Endothelial cell (in vitro differentiated cells): ENCODE measurements at regions not wholly inside any gene's neighbourhood (a gene's known extent, or its start where the extent isn't known, plus 50 kb on each side); places are given as distances from the start of the nearest gene placed in this dataset.

ENCODE experiments used
- DNase-seq: peaks from one replicate; pipeline ENCODE4 v3.0.0; 2021; ENCODE audit warnings: low spot score
- H3K27ac Mint-ChIP-seq: one replicate; pipeline ENCODE4 v1.8.0; 2021; ENCODE audit warnings: mixed read lengths, inconsistent platforms; ENCODE audit not compliant: unreplicated experiment
- H3K27me3 Mint-ChIP-seq: one replicate; pipeline ENCODE4 v1.8.0; 2021; ENCODE audit warnings: mild to moderate bottlenecking, moderate library complexity, mixed read lengths, inconsistent platforms; ENCODE audit not compliant: unreplicated experiment
- H3K36me3 Mint-ChIP-seq: one replicate; pipeline ENCODE4 v1.8.0; 2021; ENCODE audit warnings: mild to moderate bottlenecking, low read depth, mixed read lengths, inconsistent platforms; ENCODE audit not compliant: unreplicated experiment
- H3K4me1 Mint-ChIP-seq: one replicate; pipeline ENCODE4 v1.8.0; 2021; ENCODE audit warnings: mild to moderate bottlenecking, mixed read lengths, inconsistent platforms; ENCODE audit not compliant: unreplicated experiment
- H3K4me3 Mint-ChIP-seq: one replicate; pipeline ENCODE4 v1.8.0; 2021; ENCODE audit warnings: mild to moderate bottlenecking, mixed read lengths, inconsistent platforms; ENCODE audit not compliant: unreplicated experiment
- H3K9me3 Mint-ChIP-seq: one replicate; pipeline ENCODE4 v1.8.0; 2021; ENCODE audit warnings: mixed read lengths, inconsistent platforms; ENCODE audit not compliant: unreplicated experiment
- CTCF ChIP-seq: fragments of 200-600 bp; sonication (generic); IDR thresholded peaks from one replicate; pipeline ENCODE4 v1.5.0; 2021; ENCODE audit warnings: antibody characterized with exemption; ENCODE audit not compliant: unreplicated experiment

- H3K9me3 Mint-ChIP-seq = no peaks in the 10 kb centered on the region
- no peak overlapping the region for H3K4me3 Mint-ChIP-seq
- no peak for TF ChIP-seq CTCF
- H3K27ac Mint-ChIP-seq = no peak overlapping the region
- H3K36me3 Mint-ChIP-seq = no peaks in the 10 kb centered on the region
- peaks cover 17% of the 10 kb centered on the region for H3K4me1 Mint-ChIP-seq
- DNase-seq = no peak
- no peaks in the 10 kb centered on the region for H3K27me3 Mint-ChIP-seq
Observed at GRCh38 chr12:107228076-107228475, 134.7 kb upstream of the CRY1 start.

- Mint-ChIP-seq H3K36me3 (no peaks in the 10 kb centered on the region), H3K27ac (no peak overlapping the region), H3K27me3 (no peaks in the 10 kb centered on the region), H3K4me3 (no peak overlapping the region), H3K4me1 (peaks cover 17% of the 10 kb centered on the region), H3K9me3 (no peaks in the 10 kb centered on the region)
- no peak for DNase-seq
- no peak for TF ChIP-seq CTCF
Observed at GRCh38 chr12:107229827-107230226, 136.5 kb upstream of the CRY1 start.

- no peak for TF ChIP-seq CTCF
Observed at GRCh38 chr12:107231303-107231702, 138.0 kb upstream of the CRY1 start.

GRCh38 chr12:107233551-107233950, 140.2 kb upstream of the CRY1 start:
- no peaks in the 10 kb centered on the region for H3K9me3 Mint-ChIP-seq
- H3K4me3 Mint-ChIP-seq = no peak overlapping the region
- no peak for DNase-seq
- H3K4me1 Mint-ChIP-seq = peaks cover 26% of the 10 kb centered on the region
- H3K27ac Mint-ChIP-seq = no peak overlapping the region
- H3K27me3 Mint-ChIP-seq = no peaks in the 10 kb centered on the region
- H3K36me3 Mint-ChIP-seq = no peaks in the 10 kb centered on the region
- TF ChIP-seq CTCF = no peak

More at GRCh38 chr12:107231303-107231702, 138.0 kb upstream of the CRY1 start:
- DNase-seq = no peak
- no peak overlapping the region for H3K4me3 Mint-ChIP-seq
- H3K27me3 Mint-ChIP-seq = no peaks in the 10 kb centered on the region
- H3K9me3 Mint-ChIP-seq = no peaks in the 10 kb centered on the region
- H3K4me1 Mint-ChIP-seq = peaks cover 7% of the 10 kb centered on the region
- H3K36me3 Mint-ChIP-seq = no peaks in the 10 kb centered on the region
- no peak overlapping the region for H3K27ac Mint-ChIP-seq

- Mint-ChIP-seq H3K4me3 (no peak overlapping the region), H3K27me3 (no peaks in the 10 kb centered on the region), H3K4me1 (peaks cover 32% of the 10 kb centered on the region), H3K36me3 (no peaks in the 10 kb centered on the region), H3K9me3 (no peaks in the 10 kb centered on the region), H3K27ac (no peak overlapping the region)
- DNase-seq = no peak
- no peak for TF ChIP-seq CTCF
Observed at GRCh38 chr12:107235600-107235999, 142.3 kb upstream of the CRY1 start.
